Posterior cingulate gyrus (tissue), 11 donors: ENCODE measurements at regions not wholly inside any gene's neighbourhood (a gene's known extent, or its start where the extent isn't known, plus 50 kb on each side); places are given as distances from the start of the nearest gene placed in this dataset.
"Not testable (repeated sequence)": the region's sequence is repeated elsewhere in the genome, so short reads cannot be mapped to it uniquely, and the experiment has no call there.

Source experiments
- DNase-seq, 10 donors: peaks; one replicate each; pipeline versions ENCODE4 v3.0.0 to v3.0.0-alpha.2; 2020 to 2021; ENCODE audit warnings: mixed read lengths in 3 of 10
- intact Hi-C: fragments of 100-400 bp; cut with DNase I; formaldehyde crosslinking; loops from one replicate; pipeline ENCODE4 v1.15.1; 2023

DNA sequence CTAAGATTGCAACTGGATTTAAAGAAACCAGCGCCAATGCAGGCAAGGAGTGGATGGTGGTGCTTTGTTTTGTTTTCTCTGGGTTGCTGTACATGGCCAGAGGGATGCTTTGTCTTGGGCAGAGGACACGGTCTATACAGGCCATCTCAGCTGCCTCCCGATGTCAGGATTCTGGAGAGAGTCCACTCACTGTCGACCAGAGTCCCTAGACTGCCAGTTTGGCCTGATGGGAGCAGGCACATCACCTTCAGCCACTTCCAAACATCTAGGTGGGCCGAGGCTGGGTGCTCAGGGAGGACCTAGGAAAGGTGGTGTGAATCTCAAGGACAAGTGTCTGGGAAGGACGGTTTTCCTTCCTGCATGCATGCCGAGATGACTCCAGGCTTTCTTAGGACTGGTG, 152.1 kb downstream of the BUB3 start:
- DNase-seq: no peak
- intact Hi-C loops: loop anchor here (10.0 kb wide), 1 partner anchor 171 kb away; the partner anchor contains the start of gene HMX3

DNA sequence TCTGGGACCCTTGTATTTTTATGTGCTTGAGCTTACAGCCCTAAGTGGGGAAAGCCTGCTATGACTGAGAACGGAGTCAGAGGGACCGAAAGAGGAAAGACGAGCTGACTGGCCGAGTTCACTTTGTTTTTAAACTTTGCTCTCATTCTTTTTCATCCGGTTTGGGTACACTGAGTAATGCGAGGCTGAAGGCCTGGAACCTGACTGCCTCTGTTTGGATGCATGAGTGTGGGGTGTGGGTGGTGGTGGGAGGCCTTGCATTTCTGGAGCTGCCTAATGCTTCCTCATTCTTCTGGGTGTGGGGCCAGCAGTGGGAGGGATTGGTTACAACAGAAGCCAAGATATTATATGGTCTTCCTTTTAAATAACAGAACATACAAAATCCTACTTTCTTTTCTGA, 155.5 kb downstream of the BUB3 start:
- no peak for DNase-seq
- intact Hi-C loops: loop anchor here (10.0 kb wide), 1 partner anchor 175 kb away; the partner anchor contains the start of gene HMX3

DNA sequence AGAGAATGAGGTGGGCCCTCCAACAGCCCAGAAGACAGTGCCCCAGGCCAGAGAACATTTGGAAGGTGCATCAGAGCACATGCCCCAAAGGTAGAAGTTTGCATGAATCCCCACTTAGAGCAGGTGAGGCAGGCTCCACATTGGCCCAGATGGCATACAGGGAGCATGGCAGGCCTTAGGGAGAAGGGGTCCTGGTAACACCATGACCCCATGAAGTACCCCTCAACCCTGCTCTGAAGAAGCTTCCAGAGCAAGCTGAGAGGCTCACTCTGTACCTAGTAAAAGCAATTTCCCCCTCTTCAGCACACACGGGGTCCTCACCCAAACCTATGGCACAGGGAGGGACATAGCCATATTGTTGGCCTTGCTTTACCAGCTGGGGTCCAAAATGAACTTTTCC, 162.6 kb downstream of the BUB3 start:
- intact Hi-C loops: no loop called here
- no peak for DNase-seq

DNA sequence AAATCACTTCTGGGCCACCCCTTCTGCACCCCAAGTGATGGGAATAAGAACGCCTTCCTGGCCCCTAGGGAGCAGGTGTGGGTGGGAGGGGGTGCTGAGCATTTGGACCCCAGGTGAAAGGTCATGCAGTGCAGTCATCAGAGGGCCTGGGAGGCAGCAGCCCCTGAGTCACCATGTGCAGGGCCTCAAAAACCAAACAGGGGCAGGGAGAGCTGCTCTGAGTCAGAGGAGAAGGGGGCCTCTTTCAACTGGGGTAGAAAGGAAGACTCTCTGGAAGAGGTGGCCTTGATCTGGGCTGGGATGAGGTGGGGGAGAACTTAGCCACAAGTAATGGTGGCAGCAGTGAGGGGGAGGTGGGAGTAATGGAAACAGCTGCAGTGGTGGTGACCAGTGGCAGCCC, 164.3 kb downstream of the BUB3 start:
- no peak for DNase-seq
- intact Hi-C loops: no loop called here

DNA sequence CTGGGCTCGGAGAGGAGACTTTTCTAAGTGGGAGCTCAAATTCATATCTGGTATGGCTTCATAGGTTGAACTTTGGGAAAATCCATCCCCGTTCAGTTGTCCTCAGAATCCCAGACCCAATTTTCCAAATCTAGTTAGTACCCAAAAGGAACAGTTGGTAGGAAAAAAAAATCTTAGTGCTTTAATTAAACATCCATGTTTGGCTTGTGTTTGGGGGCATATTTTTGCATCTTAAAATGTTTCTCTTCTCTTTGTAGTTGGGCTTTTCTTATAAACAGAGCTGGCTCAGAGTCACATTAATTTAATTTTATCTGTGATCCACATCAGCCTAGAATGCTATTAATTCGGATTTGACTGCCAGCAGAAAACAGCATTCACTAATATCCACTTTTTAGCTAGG, 165.9 kb downstream of the BUB3 start:
- intact Hi-C loops: no loop called here
- DNase-seq: no peak

DNA sequence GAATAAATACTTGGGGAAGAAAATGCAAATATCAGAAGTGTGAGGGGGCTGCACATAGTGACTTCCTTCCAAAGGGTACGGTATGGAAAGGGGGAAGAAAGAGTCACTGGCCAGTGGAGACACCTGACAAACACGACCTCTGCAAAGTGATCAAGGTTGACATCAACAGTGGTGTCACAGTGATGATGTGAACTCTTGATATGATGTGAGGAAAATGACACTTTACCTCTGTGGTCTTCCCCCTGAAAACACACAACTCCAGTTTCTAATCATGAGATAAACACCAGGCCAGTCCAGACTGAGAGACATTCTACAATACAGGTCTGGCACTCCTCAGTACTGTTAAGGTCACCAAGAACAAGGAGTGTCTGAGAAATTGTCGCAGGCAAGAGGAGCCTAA, 169.7 kb downstream of the BUB3 start:
- DNase-seq: no peak
- intact Hi-C loops: no loop called here

DNA sequence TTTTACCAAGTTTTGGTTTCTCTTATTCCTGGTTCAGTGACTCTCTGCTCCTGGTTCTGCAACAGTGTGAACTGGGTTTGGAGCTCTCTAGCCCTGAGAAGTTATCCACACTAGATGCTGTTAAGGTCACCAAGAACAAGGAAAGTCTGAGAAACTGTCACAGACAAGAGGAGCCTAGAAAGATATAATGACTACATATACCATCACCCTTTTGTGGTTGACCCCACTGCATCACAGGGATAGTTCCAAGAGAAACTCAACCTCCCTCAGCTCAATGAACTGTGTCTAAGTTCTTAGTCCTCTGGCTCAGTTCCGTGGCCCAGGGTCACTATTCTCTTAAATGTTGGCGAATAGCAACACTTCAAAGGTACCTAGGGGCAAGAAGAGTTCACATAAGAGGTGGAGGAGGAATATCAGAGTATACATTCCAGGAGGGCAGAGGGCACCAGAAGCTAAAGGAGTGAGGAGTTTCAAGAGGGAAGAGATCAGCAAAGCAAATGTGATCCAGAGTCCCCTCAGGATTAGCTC, 171.5 kb downstream of the BUB3 start:
- DNase-seq: no peak
- intact Hi-C loops: no loop called here

DNA sequence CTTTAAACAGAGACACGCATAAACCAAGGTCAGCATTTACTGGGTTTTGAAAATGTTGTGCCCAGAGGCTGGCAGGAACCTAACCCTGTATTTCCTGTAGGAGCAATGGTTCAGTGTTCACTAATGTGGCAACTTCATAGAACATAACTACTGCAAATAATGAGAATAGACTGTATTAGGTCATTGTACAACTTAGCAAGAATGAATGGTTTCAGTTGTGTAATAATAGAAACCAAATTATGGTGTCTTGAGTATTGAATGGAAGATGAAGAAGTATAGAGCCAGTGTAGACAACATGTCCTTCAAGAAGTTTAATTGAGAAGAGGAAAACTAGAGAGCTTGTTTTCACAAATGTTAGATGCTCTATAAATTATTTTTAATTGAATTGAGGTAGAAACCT, 172.5 kb downstream of the BUB3 start:
- DNase-seq: no peak
- intact Hi-C loops: no loop called here

DNA sequence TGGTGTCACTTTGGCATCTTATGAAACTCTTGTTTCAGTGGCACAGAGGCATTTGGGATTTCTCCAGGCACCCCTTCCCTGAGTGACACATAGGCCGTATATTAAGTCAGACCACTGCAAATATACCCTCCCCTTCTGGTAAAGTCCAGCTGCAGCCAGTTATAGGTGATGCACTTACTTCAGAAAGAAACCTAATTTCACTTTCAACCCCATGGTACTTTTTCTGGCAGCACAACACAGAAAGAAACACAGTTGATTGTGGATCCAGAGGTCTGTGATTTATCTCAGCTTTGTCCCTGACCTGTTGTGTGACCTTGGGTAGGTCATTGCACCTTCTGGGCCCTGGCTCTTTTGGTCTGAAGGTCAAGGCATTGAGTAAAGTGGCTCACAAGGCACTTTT, 173.2 kb downstream of the BUB3 start:
- intact Hi-C loops: no loop called here
- DNase-seq: no peak

DNA sequence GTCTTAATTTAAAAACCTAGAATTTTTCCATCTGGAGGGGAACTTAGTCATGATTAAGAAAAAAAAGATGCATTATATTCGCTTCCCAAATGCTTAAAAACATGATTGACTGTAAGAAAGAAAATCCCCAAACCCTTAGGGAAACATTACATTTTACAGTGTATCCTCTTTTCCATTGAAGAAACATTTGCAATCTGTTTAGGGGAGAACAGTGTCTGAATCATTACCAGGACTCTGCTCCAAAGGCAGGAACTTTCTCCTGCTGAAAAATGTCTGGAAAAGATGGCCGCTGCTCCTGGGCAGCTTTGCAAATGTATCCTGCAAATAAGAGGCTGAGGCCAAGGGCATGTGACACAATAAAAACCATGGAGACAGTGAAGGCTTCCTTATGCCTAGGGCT, 173.7 kb downstream of the BUB3 start:
- no peak for DNase-seq
- intact Hi-C loops: no loop called here

DNA sequence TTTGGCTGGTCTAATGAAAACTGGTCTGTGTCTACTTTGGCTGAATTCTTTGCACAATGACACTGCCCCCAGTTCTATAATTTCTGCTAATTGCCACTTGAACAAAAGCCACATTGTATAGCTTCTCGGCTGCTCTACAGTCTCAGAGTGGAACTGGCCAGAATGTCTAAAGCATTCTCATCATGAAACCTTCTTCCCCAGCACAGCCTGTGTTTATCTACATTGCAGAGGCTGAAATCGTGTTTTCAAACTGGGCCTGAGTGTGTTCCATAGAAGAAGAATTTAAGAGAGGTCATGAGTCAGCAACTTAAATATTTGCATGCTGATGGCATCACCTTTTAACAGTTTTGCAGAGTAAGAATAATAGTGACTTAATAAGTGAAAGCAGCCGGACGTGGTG, 177.2 kb downstream of the BUB3 start:
- intact Hi-C loops: no loop called here
- no peak for DNase-seq

DNA sequence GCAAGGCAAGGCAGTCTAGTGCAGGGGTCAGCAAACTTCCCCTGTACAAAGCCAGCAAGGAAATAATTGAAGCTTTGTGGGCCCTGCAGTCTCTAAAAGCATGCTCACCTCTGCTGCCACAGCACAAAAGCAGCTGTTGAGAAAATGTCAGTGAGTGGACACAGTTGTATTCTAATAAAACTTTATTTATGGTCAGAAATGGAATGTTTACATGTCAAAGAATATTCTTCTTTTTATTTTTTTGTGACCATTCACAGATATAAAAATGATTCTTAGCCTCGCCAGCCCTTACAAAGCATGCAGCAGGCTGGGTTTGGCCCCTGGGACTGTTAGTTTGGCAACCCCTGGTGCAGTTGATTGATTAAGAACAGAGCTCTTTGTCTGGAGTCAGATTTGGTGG, 192.4 kb downstream of the BUB3 start:
- DNase-seq: no peak
- intact Hi-C loops: no loop called here

DNA sequence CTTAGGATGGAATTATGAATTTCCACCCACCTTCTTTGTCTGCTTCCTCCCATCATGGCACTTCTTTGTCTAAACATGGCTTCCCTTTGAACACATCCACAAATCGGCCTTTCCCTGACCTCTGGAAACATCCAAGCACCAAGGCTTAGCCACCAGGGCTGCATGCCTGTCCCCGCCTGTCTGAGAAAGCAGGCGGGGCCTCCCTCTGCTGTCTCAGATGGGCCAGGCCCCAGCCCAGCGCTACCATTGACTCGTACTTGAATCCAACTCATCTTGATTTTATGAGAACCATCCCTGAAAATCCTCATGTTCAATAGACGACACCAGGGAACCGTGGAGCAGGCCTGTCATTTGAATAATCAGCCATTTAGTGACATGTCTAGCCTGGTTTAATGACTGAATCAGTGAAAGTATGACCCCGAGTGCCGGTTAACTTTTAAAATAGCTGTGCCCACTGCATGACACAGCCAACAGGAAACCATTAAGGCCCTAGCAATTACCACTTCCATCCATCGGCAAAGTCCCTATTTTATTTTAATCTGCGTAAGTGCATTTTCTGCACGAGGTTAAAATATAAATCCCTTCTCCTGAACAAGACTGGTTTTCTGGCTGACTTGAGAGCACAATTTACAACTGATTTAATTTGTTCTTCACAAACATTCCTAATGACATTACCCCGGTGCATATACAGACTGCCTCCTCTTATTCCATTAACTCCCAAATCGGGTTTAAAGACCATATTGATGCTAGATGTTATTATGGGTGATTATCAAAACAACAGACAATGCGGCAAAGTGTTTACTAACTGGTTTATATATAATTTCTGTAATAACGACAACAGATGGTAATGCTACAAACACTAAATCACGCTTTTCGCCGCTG, 194.7 kb downstream of the BUB3 start:
- DNase-seq: no peak
- intact Hi-C loops: no loop called here

DNA sequence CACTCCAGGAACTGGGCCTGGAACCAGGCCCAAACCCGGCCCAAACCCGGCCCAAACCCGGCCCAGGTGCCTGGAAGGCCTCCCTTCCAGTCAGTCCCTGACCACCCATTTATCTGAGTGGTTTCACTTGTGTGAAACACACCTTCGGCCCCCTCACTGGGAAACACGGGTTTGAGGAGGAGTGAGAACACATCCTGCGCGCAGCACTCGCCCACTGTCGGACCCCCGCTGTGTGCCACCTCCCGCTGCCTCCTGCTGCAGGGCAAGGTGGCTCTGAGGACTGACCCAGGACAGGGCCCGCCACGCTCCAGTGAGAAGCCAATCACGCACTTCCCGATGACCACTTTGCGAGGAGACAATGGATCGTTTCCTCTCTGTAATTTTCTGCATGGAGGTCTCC, 197.5 kb downstream of the BUB3 start:
- no peak for DNase-seq
- intact Hi-C loops: no loop called here

DNA sequence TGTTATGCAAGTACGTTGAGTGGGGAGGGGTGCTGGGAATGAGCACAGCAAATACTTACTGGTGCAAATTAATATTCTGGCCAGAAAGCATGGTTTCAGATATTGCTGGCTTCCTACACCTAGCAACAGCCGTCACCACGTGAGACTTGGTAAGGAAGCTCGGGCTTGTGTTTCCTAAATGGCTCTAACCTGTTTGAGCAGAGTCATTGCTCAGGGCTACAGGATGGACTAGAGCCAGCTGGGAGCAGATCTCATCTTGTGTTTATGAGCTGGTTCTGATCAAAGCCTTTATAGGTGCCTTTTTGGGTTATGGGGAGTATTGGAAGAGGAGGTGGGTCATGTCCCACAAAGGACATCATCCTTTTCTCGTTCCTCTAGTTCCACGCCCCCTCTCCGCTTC, 200.3 kb downstream of the BUB3 start:
- no peak for DNase-seq
- intact Hi-C loops: no loop called here

DNA sequence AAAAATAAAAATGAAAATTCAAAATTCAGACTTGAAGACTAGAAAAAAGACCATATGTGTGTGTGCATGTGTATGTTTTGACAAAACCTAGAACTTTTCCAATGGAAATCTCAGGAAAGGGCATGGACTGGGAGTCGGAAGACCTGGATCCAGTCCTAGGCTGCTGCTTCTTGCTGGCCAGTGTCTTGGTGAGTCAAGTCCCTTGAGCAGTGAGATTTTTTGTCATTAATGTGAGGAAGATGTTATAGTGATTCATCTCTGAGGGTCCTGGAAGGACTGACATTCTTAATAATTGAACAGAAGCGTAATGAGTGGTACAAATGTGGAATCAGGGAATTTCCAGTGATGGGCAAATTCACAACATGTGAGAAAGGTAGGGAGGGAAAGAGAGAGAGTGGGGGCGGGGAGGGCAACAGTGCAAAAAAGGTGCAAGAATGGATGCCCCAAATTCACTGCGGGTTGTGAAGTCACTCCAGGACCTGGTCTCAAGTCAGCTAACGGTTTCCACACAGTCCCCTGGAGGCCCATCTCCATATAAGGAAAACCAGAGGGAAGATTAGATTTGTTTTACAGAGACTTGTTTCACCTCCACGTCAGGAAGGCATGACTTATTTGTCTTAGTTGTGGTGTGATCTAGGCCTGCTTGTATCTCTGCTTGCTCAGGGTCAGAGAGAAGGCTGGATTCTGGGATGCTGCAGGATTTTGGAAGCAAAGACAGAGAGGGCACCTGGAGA, 201.7 kb downstream of the BUB3 start:
- no peak for DNase-seq
- intact Hi-C loops: no loop called here

DNA sequence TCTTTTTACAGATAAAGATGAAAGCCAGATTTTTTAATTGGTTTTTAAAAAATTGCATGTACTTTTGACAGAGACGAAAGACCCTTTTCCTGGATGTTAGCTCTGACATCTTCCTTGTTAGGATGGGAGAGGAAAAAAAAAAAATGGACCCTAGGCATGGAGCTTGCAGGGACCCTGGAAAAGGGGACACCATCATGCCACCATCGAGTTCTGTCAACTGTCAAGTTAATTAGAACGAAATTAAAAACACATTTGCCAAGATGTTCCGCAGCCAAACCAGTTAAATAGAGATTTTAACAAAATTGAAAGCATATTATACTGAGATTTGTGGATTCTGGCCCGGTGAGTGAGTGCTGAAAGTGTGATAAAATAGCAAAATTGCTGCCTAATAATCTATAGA, 202.6 kb downstream of the BUB3 start:
- DNase-seq: no peak
- intact Hi-C loops: no loop called here

DNA sequence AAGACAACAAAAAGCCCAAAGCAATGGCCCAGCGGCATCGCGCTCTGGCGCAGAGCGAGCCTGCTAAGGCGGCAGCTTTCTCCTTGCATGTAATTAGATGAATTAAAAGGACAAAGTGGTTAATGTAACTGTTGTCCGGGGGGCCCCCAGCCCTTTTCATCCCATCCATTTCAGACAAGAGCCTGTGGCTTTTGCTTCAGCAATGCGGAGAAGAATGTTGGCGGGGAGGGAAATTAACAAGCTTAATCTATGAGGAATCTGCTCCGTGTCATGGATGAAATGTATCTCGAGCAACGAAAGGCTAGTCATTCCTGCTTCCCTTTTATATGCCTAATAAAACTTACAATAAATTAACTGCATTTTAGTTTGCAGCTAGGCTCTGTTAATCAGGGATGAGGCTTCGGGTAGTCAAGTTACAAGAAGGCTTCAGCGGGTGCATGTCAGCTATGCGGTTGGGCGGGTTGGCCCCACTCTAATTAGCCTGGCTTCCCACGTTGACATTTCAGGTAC, 203.3 kb downstream of the BUB3 start:
- intact Hi-C loops: no loop called here
- DNase-seq: no peak

DNA sequence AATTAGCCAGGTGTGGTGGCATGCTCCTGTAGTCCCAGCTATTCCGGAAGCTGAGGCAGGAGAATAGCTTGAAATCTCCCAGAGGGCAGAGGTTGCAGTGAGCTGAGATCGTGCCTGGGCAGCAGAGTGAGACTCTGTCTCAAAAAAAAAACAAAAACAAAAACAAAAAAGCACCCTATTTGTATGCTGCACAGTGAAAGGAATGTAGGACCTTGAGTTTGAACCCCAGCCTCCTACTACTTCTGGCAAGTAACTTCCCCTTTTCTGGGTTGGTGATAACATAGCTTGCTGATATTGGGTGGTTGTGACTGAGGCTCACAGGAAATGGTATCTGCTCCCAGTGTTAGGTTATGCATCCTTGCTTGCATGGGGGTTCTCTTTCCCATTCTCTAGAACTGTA, 205.3 kb downstream of the BUB3 start:
- intact Hi-C loops: no loop called here
- DNase-seq: no peak

DNA sequence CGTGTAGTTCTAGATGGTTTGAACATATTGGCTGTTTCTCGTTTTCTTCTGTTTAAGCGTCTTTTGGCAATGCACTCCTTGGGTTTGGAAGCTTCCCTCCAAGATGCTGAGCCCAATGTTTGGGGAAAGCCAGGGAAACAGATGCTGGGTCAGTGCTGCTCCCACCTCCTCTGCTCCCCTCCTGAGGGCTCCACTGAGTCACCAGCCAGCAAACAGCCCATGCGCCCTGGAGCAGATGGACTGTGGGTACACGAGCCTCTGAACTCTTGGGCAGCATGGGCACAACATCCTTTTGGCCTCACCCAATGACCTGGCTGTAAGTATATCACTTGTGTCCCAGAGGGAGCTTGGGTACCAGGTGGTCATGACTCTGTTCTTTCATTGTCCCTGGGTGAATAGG, 207.6 kb downstream of the BUB3 start:
- DNase-seq: no peak
- intact Hi-C loops: no loop called here

DNA sequence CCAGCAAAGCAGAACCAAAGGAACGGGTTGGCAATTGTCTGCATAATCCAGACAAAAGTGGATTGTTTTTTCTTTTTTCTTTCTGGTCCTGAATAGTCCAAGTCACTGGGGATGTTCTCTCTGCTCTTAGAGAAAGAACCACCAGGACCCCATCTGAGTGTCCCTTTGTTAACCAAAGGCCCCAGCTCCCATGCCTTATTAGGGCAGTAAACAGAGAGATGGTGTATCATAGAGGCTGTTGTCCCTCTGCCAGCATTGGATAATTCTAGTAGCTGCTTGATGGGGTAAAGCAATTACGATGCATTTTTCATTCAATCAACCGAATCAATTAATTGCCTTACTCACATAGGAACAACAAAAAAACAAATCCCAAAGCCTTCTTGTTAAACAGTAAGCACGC, 213.0 kb downstream of the BUB3 start:
- intact Hi-C loops: no loop called here
- peak in 5 of 10 donors; percentile 21 to 78 (median 45) for DNase-seq

DNA sequence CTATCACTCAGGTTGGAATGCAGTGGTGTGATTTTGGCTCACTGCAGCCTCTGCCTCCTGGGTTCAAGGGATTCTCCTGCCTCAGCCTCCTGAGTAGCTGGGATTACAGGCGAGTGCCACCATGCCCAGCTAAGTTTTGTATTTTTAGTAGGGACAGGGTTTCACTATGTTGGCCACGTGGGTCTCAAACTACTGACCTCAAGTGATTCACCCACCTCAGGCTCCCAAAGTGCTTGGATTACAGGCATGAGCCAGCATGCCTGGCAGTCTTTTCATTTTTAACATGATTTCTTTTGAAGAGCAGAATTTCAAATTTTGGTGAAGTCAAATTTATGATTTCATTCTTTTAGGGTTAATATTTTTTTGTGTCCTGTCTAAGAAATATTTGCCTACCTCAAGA, 217.4 kb downstream of the BUB3 start:
- DNase-seq, intact Hi-C loops: not testable (repeated sequence)
